Loucy (cell line): ENCODE measurements at regions not wholly inside any gene's neighbourhood (a gene's known extent, or its start where the extent isn't known, plus 50 kb on each side); places are given as distances from the start of the nearest gene placed in this dataset.

Experiments used
- H2AFZ ChIP-seq: fragments of 200-600 bp; sonication (generic); 2 replicates; pipeline ENCODE4 v1.6.0; 2016; ENCODE audit warnings: antibody characterized with exemption, mild to moderate bottlenecking, low read length, moderate library complexity
- H3F3A ChIP-seq: fragments of 200-600 bp; 2 replicates; pipeline ENCODE4 v1.6.0; 2016; ENCODE audit warnings: antibody characterized with exemption, low read depth, mild to moderate bottlenecking
- H3K27me3 ChIP-seq: fragments of 200-600 bp; sonication (generic); 2 replicates; pipeline ENCODE4 v1.6.1; 2014; ENCODE audit warnings: low read length, mild to moderate bottlenecking; ENCODE audit not compliant: insufficient read depth, poor library complexity, severe bottlenecking
- H3K36me3 ChIP-seq: fragments of 200-600 bp; sonication (generic); 2 replicates; pipeline ENCODE4 v1.6.1; 2016; ENCODE audit warnings: low read length; ENCODE audit not compliant: insufficient read depth
- H3K4me1 ChIP-seq: fragments of 200-600 bp; sonication (generic); 2 replicates; pipeline ENCODE4 v1.5.1; 2014; ENCODE audit warnings: low read length, mild to moderate bottlenecking; ENCODE audit not compliant: insufficient read depth, poor library complexity, severe bottlenecking
- H3K4me2 ChIP-seq: fragments of 200-600 bp; sonication (generic); 2 replicates; pipeline ENCODE4 v1.6.0; 2014; ENCODE audit warnings: antibody characterized with exemption, low read length, low read depth, mild to moderate bottlenecking; ENCODE audit not compliant: poor library complexity, severe bottlenecking
- H3K4me3 ChIP-seq: fragments of 200-600 bp; sonication (generic); 2 replicates; pipeline ENCODE4 v1.5.1; 2014; ENCODE audit warnings: low read length, mild to moderate bottlenecking, mixed read lengths; ENCODE audit not compliant: poor library complexity, severe bottlenecking
- H3K79me2 ChIP-seq: fragments of 200-600 bp; sonication (generic); 2 replicates; pipeline ENCODE4 v1.6.1; 2014; ENCODE audit warnings: low read length; ENCODE audit not compliant: insufficient read depth
- H3K9ac ChIP-seq: fragments of 200-600 bp; sonication (generic); 2 replicates; pipeline ENCODE4 v1.6.0; 2014; ENCODE audit warnings: mild to moderate bottlenecking, low read depth, low read length, moderate library complexity; ENCODE audit not compliant: poor library complexity, severe bottlenecking
- H3K9me2 ChIP-seq: fragments of 200-600 bp; sonication (generic); replicated peaks from 2 replicates; pipeline ENCODE4 v1.6.1; 2016; ENCODE audit warnings: low read depth, low read length, mixed read lengths
- H3K9me3 ChIP-seq: fragments of 200-600 bp; sonication (generic); 2 replicates; pipeline ENCODE4 v1.6.1; 2014; ENCODE audit warnings: mild to moderate bottlenecking, antibody characterized with exemption, low read length, low read depth; ENCODE audit not compliant: insufficient read depth
- H4K20me1 ChIP-seq: fragments of 200-600 bp; sonication (generic); 2 replicates; pipeline ENCODE4 v1.6.0; 2014; ENCODE audit warnings: antibody characterized with exemption, low read length, mild to moderate bottlenecking; ENCODE audit not compliant: insufficient read depth, poor library complexity, severe bottlenecking
- EZH2phosphoT487 ChIP-seq: fragments of 200-600 bp; IDR thresholded peaks from 2 replicates; pipeline ENCODE4 v1.6.1; 2018; ENCODE audit warnings: antibody characterized with exemption, mild to moderate bottlenecking, moderate library complexity, borderline replicate concordance
- TF ChIP-seq, protein P1 (sequence below): fragments of 200-600 bp; sonication (generic); conservative IDR thresholded peaks from 2 replicates; pipeline ENCODE4 v1.5.1; 2014; ENCODE audit warnings: mild to moderate bottlenecking, antibody characterized with exemption, low read length

DNA sequence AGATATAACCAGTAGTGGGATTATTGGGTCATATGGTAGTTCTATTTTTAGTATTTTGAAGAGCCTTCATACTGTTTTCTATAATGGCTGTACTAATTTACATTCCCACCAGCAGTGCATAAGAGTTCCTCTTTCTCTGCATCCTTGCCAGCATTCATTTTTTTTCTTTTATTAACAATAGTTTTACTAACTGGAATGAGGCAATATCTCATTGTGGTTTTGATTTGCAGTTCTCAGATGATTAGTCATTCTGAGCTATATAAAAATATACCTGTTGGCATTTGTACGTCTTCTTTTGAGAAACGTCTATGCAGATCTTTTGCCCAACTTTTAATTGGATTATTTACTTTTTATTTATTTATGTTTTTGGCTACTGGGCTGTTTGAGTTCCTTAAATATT lies 1579.3 kb upstream of the CDH6 start:
- no peaks in the 10 kb centered on the region for H3K36me3 ChIP-seq
- H3K9ac ChIP-seq: no peak overlapping the region
- no peaks in the 10 kb centered on the region for H4K20me1 ChIP-seq
- H3K4me1 ChIP-seq: no peaks in the 10 kb centered on the region
- no peak overlapping the region for H2AFZ ChIP-seq
- H3F3A ChIP-seq: no peaks in the 10 kb centered on the region
- H3K4me2 ChIP-seq: no peak overlapping the region
- TF ChIP-seq, protein P1, sequence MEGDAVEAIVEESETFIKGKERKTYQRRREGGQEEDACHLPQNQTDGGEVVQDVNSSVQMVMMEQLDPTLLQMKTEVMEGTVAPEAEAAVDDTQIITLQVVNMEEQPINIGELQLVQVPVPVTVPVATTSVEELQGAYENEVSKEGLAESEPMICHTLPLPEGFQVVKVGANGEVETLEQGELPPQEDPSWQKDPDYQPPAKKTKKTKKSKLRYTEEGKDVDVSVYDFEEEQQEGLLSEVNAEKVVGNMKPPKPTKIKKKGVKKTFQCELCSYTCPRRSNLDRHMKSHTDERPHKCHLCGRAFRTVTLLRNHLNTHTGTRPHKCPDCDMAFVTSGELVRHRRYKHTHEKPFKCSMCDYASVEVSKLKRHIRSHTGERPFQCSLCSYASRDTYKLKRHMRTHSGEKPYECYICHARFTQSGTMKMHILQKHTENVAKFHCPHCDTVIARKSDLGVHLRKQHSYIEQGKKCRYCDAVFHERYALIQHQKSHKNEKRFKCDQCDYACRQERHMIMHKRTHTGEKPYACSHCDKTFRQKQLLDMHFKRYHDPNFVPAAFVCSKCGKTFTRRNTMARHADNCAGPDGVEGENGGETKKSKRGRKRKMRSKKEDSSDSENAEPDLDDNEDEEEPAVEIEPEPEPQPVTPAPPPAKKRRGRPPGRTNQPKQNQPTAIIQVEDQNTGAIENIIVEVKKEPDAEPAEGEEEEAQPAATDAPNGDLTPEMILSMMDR: no peak
- no peak for TF ChIP-seq EZH2phosphoT487
- no peaks in the 10 kb centered on the region for H3K9me2 ChIP-seq
- no peaks in the 10 kb centered on the region for H3K79me2 ChIP-seq
- no peaks in the 10 kb centered on the region for H3K9me3 ChIP-seq
- H3K27me3 ChIP-seq: no peaks in the 10 kb centered on the region
- H3K4me3 ChIP-seq: no peak overlapping the region

DNA sequence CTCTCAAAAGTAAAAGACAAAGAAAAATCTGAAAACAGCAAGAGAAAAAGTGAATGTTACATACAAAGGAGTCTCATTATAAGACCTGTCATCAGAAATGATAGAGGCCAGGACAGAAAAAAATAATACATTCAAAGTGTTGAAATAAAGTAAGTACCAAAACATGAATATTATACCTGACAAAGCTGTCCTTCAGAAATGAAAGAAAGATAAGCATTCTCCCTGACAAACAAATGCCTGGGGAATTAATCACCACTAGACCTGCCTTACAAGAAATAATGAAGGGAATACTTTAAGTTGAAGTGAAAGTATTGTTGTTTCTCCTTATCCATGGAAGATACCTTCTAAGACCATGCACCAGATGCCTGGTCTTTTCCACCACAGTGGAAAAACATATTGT lies 1605.2 kb upstream of the CDH6 start:
- TF ChIP-seq, protein P1: no peak
- no peak for TF ChIP-seq EZH2phosphoT487
- H2AFZ ChIP-seq: no peak overlapping the region
- H3K36me3 ChIP-seq: no peaks in the 10 kb centered on the region
- no peaks in the 10 kb centered on the region for H4K20me1 ChIP-seq
- no peaks in the 10 kb centered on the region for H3K4me1 ChIP-seq
- H3K4me2 ChIP-seq: no peak overlapping the region
- no peaks in the 10 kb centered on the region for H3K9me2 ChIP-seq
- no peak overlapping the region for H3K4me3 ChIP-seq
- no peaks in the 10 kb centered on the region for H3K79me2 ChIP-seq
- no peaks in the 10 kb centered on the region; the same call in 1 of the 2 replicates for H3K9me3 ChIP-seq
- no peaks in the 10 kb centered on the region for H3K27me3 ChIP-seq
- no peak overlapping the region for H3K9ac ChIP-seq
- H3F3A ChIP-seq: no peaks in the 10 kb centered on the region

DNA sequence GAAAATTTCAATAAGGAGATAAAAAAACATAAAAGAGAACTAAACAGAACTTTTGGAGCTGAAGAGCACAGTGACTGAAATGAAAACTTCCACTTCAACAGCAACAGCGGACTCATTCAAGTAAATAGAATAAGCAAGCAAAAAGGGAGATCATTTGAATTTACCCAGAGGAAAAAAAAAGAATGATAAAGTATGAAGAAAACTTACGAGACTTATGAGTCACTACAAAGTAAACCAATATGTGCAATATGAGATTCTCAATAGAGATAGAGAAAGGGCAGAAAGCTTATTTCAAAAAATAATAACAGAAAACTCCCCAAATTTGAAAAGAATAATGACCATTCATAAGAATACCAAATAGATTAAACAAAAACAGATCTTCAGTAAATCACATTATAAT lies 1605.7 kb upstream of the CDH6 start:
- no peak overlapping the region for H3K4me2 ChIP-seq
- TF ChIP-seq, protein P1: no peak
- no peak for TF ChIP-seq EZH2phosphoT487

More for the DNA sequence above, 1605.7 kb upstream of the CDH6 start:
- H3K4me3 ChIP-seq: no peak overlapping the region
- H2AFZ ChIP-seq: no peak overlapping the region
- H3K9me2 ChIP-seq: no peaks in the 10 kb centered on the region
- no peaks in the 10 kb centered on the region for H3K27me3 ChIP-seq
- no peaks in the 10 kb centered on the region for H3K36me3 ChIP-seq
- H3K9me3 ChIP-seq: no peaks in the 10 kb centered on the region; the same call in 1 of the 2 replicates
- no peak overlapping the region for H3K9ac ChIP-seq
- H3K79me2 ChIP-seq: no peaks in the 10 kb centered on the region
- H4K20me1 ChIP-seq: no peaks in the 10 kb centered on the region
- H3K4me1 ChIP-seq: no peaks in the 10 kb centered on the region
- H3F3A ChIP-seq: no peaks in the 10 kb centered on the region
